ENCODE measurements at regions not wholly inside any gene's neighbourhood (a gene's known extent, or its start where the extent isn't known, plus 50 kb on each side); places are given as distances from the start of the nearest gene placed in this dataset.

DNA sequence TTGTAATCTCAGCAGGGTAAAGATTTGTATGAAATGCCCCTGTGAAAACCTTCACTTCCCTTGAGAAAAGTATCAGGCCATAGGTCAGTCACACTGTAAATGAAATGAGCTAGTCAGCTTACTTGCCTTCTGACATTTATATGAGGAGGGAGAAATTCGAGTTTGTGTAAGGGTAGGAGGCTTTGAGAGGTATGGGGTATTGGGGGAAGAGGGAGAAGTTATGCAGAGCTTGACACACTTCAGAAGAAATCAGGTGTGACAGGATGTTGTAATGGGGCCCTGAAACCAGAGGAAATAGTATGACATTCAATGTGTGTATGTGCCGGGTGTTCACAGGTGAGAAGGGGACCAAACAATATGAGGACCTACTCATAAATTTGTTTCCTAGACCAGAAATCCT lies 64.2 kb upstream of the CCN6 start:
- Histone ChIP-seq H3K4me3 (no peak overlapping the region), H3K36me3 (no peaks in the 10 kb centered on the region), H3K27ac (no peak overlapping the region), H3K9me3 (no peaks in the 10 kb centered on the region), H3K4me1 (peaks cover 16 to 38% (median 22%) of the 10 kb centered on the region in 3 donors), H3K27me3 (no peaks in the 10 kb centered on the region)
- DNase-seq: no peak
- WGBS, 2 donors: 58 to 63% methylated on average over 2 of the region's 2 CpGs
- intact Hi-C loops (cut with DNase I): loop anchor here (10.0 kb wide), 1 partner anchor 115 kb away; the partner anchor contains the start of gene FYN
- TF ChIP-seq CTCF (IDR thresholded peaks at IDR 0.05) (no peak), POLR2A (IDR thresholded peaks at IDR 0.05) (no peak)

- Histone ChIP-seq H3K27ac (no peak overlapping the region), H3K9me3 (no peaks in the 10 kb centered on the region), H3K4me1 (peaks cover 16 to 37% (median 19%) of the 10 kb centered on the region in 3 donors), H3K36me3 (no peaks in the 10 kb centered on the region), H3K27me3 (no peaks in the 10 kb centered on the region), H3K4me3 (no peak overlapping the region)
- WGBS, 2 donors: 65 to 82% methylated on average over 2 of the region's 2 CpGs
- TF ChIP-seq CTCF (IDR thresholded peaks at IDR 0.05): no peak
- no peak for TF ChIP-seq POLR2A (IDR thresholded peaks at IDR 0.05)
- no peak for DNase-seq
- intact Hi-C loops (cut with DNase I): loop anchor here (10.0 kb wide), 1 partner anchor 115 kb away; the partner anchor contains the start of gene FYN
These were observed 63.7 kb upstream of the CCN6 start for GRCh38 chr6:111990214-111990613.

- intact Hi-C loops (cut with DNase I): loop anchor here (10.0 kb wide), 1 partner anchor 118 kb away; the partner anchor contains the start of gene FYN
- DNase-seq: no peak
These were observed 61.1 kb upstream of the CCN6 start for GRCh38 chr6:111992851-111993250.

DNA sequence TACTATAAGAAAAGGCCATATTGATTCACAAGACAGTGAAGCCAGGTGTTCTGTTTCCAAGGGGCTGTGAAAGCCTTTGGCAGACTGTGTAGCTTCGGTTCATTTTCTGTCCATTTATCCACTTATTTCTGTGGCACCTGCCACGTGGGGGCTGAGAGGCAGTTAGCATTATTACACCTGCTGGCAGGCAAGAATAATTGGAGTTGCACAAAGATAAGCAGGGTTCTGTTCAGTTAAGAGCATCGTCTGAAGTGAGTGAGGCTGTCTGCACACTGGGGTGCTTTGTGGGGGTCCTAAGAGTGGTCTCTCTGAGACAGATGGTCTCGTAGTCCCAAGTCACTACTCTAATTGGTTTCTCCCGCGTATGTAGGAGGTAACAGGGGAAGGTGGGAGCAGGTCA lies 60.6 kb upstream of the CCN6 start:
- DNase-seq: no peak
- intact Hi-C loops (cut with DNase I): loop anchor here (10.0 kb wide), 1 partner anchor 119 kb away; the partner anchor contains the start of gene FYN
- H3K4me1 ChIP-seq: peaks cover 5 to 22% (median 6%) of the 10 kb centered on the region in 3 donors
- no peaks in the 10 kb centered on the region for H3K36me3 ChIP-seq
- TF ChIP-seq CTCF (IDR thresholded peaks at IDR 0.05) (no peak), POLR2A (IDR thresholded peaks at IDR 0.05) (no peak)
- H3K9me3 ChIP-seq: no peaks in the 10 kb centered on the region
- H3K4me3 ChIP-seq: no peak overlapping the region
- WGBS, 2 donors: 75 to 81% methylated on average over 6 of the region's 6 CpGs
- no peaks in the 10 kb centered on the region for H3K27me3 ChIP-seq
- no peak overlapping the region for H3K27ac ChIP-seq

More at GRCh38 chr6:111992851-111993250, 61.1 kb upstream of the CCN6 start:
- TF ChIP-seq CTCF (IDR thresholded peaks at IDR 0.05) (no peak), POLR2A (IDR thresholded peaks at IDR 0.05) (no peak)
- H3K36me3 ChIP-seq: no peaks in the 10 kb centered on the region
- H3K4me1 ChIP-seq: peaks cover 5 to 24% (median 6%) of the 10 kb centered on the region in 3 donors
- H3K4me3 ChIP-seq: no peak overlapping the region
- H3K27ac ChIP-seq: no peak overlapping the region
- H3K9me3 ChIP-seq: no peaks in the 10 kb centered on the region
- no peaks in the 10 kb centered on the region for H3K27me3 ChIP-seq
- WGBS, 2 donors: 67 to 84% methylated on average over 4 of the region's 4 CpGs

DNA sequence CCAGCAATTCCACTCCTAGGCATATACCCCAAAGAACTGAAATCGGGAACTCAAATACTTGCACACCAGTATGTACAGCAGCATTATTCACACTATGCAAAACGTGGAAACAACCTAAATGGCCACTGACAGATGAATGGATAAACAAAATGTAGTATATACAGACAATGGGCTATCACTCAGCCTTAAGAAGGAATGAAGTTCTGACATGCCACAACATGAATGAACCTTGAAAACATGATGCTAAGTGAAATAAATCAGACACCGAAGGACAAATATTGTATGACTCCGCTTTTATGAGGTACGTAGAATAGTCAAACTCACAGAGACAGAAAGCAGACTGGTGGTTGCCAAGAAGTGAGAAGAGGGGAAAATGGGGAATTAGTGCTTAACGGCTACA lies 59.1 kb upstream of the CCN6 start:
- no peak overlapping the region for H3K4me3 ChIP-seq
- intact Hi-C loops (cut with DNase I): loop anchor here (5.0 to 10.0 kb wide), 2 partner anchors 120 to 282 kb away; partner anchors contain the start of gene FYN
- H3K4me1 ChIP-seq: peaks cover 0 to 18% (median 6%) of the 10 kb centered on the region in 3 donors
- no peak for TF ChIP-seq POLR2A (IDR thresholded peaks at IDR 0.05)
- no peak for TF ChIP-seq CTCF (IDR thresholded peaks at IDR 0.05)
- no peaks in the 10 kb centered on the region for H3K9me3 ChIP-seq
- no peak overlapping the region for H3K27ac ChIP-seq
- no peaks in the 10 kb centered on the region for H3K27me3 ChIP-seq
- DNase-seq: no peak
- no peaks in the 10 kb centered on the region for H3K36me3 ChIP-seq
- WGBS, 2 donors: 53 to 66% methylated on average over 6 of the region's 6 CpGs
